SU-DHL-6 (cell line): ENCODE measurements at regions not wholly inside any gene's neighbourhood (a gene's known extent, or its start where the extent isn't known, plus 50 kb on each side); places are given as distances from the start of the nearest gene placed in this dataset.

ENCODE experiments used
- H2AFZ ChIP-seq: fragments of 200-600 bp; sonication (generic); 2 replicates; pipeline ENCODE4 v1.6.1; 2014; ENCODE audit warnings: low read depth, mild to moderate bottlenecking, moderate library complexity, mixed read lengths, antibody characterized with exemption, low read length; ENCODE audit not compliant: severe bottlenecking
- H3F3A ChIP-seq: fragments of 200-600 bp; shearing (Covaris generic); 2 replicates; pipeline ENCODE4 v1.6.0; 2016; ENCODE audit warnings: antibody characterized with exemption, mild to moderate bottlenecking; ENCODE audit not compliant: insufficient read depth
- H3K27ac ChIP-seq: fragments of 200-600 bp; sonication (generic); 2 replicates; pipeline ENCODE4 v1.5.1; 2016; ENCODE audit warnings: low read depth, mild to moderate bottlenecking, low read length, moderate library complexity, mixed read lengths
- H3K27me3 ChIP-seq: fragments of 200-600 bp; sonication (generic), shearing (Covaris generic); 2 replicates; pipeline ENCODE4 v1.6.0; 2014; ENCODE audit warnings: mild to moderate bottlenecking, low read length
- H3K36me3 ChIP-seq: fragments of 200-600 bp; sonication (generic); 2 replicates; pipeline ENCODE4 v1.6.1; 2014; ENCODE audit warnings: mild to moderate bottlenecking, low read length, mixed read lengths
- H3K4me2 ChIP-seq: fragments of 300-600, 200-600 bp; shearing (Covaris generic), sonication (generic); 2 replicates; pipeline ENCODE4 v1.6.0; 2014; ENCODE audit warnings: low read length, low read depth, mild to moderate bottlenecking; ENCODE audit not compliant: poor library complexity, severe bottlenecking
- H3K4me3 ChIP-seq: fragments of 200-600 bp; sonication (generic); 2 replicates; pipeline ENCODE4 v1.5.1; 2014; ENCODE audit warnings: antibody characterized with exemption, low read length, mild to moderate bottlenecking, mixed read lengths; ENCODE audit not compliant: insufficient read depth, poor library complexity, severe bottlenecking
- H3K79me2 ChIP-seq: fragments of 200-600 bp; sonication (generic); 2 replicates; pipeline ENCODE4 v1.6.1; 2014; ENCODE audit warnings: mild to moderate bottlenecking, low read length, moderate library complexity; ENCODE audit not compliant: insufficient read depth
- H3K9ac ChIP-seq: fragments of 200-600 bp; sonication (generic); 2 replicates; pipeline ENCODE4 v1.7.0; 2014; ENCODE audit warnings: mild to moderate bottlenecking, low read length
- H3K9me2 ChIP-seq: fragments of 200-600 bp; sonication (generic); replicated peaks from 2 replicates; pipeline ENCODE4 v1.6.1; 2014; ENCODE audit warnings: low read length; ENCODE audit not compliant: insufficient read depth
- H3K9me3 ChIP-seq: fragments of 200-600 bp; sonication (generic); 2 replicates; pipeline ENCODE4 v1.6.1; 2014; ENCODE audit warnings: low read length, mixed read lengths; ENCODE audit not compliant: insufficient read depth
- H4K20me1 ChIP-seq: fragments of 200-600 bp; sonication (generic); 2 replicates; pipeline ENCODE4 v1.6.1; 2014; ENCODE audit warnings: low read depth, mild to moderate bottlenecking, antibody characterized with exemption, low read length, moderate library complexity, mixed read lengths
- CTCF ChIP-seq: fragments of 200-600 bp; sonication (generic); IDR thresholded peaks from one replicate; pipeline ENCODE4 v1.5.1; 2017; ENCODE audit warnings: antibody characterized with exemption, mild to moderate bottlenecking, low read length, moderate library complexity; ENCODE audit not compliant: insufficient read depth, poor library complexity, severe bottlenecking
- EZH2phosphoT487 ChIP-seq: fragments of 200-600 bp; sonication (generic), shearing (Covaris generic); conservative IDR thresholded peaks from 2 replicates; pipeline ENCODE4 v1.6.1; 2018; ENCODE audit warnings: mild to moderate bottlenecking, antibody characterized with exemption, low read length, moderate library complexity, mixed read lengths

GRCh38 chr3:76724075-76724474 lies 315.8 kb upstream of the ROBO2 start:
- Histone ChIP-seq H3K27me3 (no peaks in the 10 kb centered on the region), H4K20me1 (no peaks in the 10 kb centered on the region), H2AFZ (no peak overlapping the region), H3K9ac (no peak overlapping the region), H3K4me2 (no peak overlapping the region), H3K9me3 (no peaks in the 10 kb centered on the region), H3K27ac (no peak overlapping the region), H3K79me2 (no peaks in the 10 kb centered on the region), H3K9me2 (no peaks in the 10 kb centered on the region), H3K36me3 (no peaks in the 10 kb centered on the region), H3K4me3 (no peak overlapping the region), H3F3A (no peaks in the 10 kb centered on the region)
- no peak for TF ChIP-seq CTCF
- TF ChIP-seq EZH2phosphoT487: no peak

GRCh38 chr3:76724706-76725105 lies 315.2 kb upstream of the ROBO2 start:
- Histone ChIP-seq H3K27me3 (no peaks in the 10 kb centered on the region), H3F3A (no peaks in the 10 kb centered on the region), H3K9me3 (no peaks in the 10 kb centered on the region), H3K27ac (no peak overlapping the region), H3K9ac (no peak overlapping the region), H4K20me1 (no peaks in the 10 kb centered on the region), H3K4me2 (no peak overlapping the region), H3K9me2 (no peaks in the 10 kb centered on the region), H3K79me2 (no peaks in the 10 kb centered on the region), H3K36me3 (no peaks in the 10 kb centered on the region), H3K4me3 (no peak overlapping the region), H2AFZ (no peak overlapping the region)
- no peak for TF ChIP-seq EZH2phosphoT487
- no peak for TF ChIP-seq CTCF

DNA sequence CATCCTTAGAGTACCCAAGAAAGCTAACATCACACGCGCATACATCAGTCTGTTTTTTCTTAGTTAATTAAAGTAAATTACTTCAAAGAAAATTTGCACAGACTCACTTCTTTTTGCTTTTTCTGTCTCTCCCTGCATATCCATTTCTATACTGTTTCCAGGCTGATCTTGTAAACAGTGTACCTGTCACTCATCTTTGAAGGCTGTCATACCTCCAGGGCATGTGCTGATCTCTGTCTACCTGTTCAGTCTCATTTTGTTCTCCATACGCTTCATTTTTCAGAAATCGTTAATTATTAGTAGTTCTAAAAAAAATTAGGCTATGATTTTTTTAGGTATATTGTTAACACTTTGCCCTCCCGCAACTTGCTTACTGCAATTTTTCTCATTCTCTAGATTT lies 313.9 kb upstream of the ROBO2 start:
- Histone ChIP-seq H2AFZ (no peak overlapping the region), H3K4me3 (no peak overlapping the region), H3K4me2 (no peak overlapping the region), H3K27ac (no peak overlapping the region), H3K79me2 (no peaks in the 10 kb centered on the region), H3K27me3 (no peaks in the 10 kb centered on the region), H3K9me2 (no peaks in the 10 kb centered on the region), H3K9ac (no peak overlapping the region), H3F3A (no peaks in the 10 kb centered on the region), H4K20me1 (no peaks in the 10 kb centered on the region), H3K9me3 (no peaks in the 10 kb centered on the region), H3K36me3 (no peaks in the 10 kb centered on the region)
- TF ChIP-seq CTCF (no peak), EZH2phosphoT487 (no peak)

GRCh38 chr3:76728426-76728825 lies 311.5 kb upstream of the ROBO2 start:
- Histone ChIP-seq H4K20me1 (no peaks in the 10 kb centered on the region), H3K27ac (no peak overlapping the region), H3K36me3 (no peaks in the 10 kb centered on the region), H3F3A (no peaks in the 10 kb centered on the region), H3K4me3 (no peak overlapping the region), H3K79me2 (no peaks in the 10 kb centered on the region), H3K9ac (no peak overlapping the region), H3K27me3 (no peaks in the 10 kb centered on the region), H3K9me3 (no peaks in the 10 kb centered on the region), H2AFZ (no peak overlapping the region), H3K9me2 (no peaks in the 10 kb centered on the region), H3K4me2 (no peak overlapping the region)
- TF ChIP-seq CTCF (no peak), EZH2phosphoT487 (no peak)
